ENCODE measurements at regions not wholly inside any gene's neighbourhood (a gene's known extent, or its start where the extent isn't known, plus 50 kb on each side); places are given as distances from the start of the nearest gene placed in this dataset.
A peak's percentile ranks its signal among the peaks of the same experiment; 100 is the strongest.
"Not testable (repeated sequence)": the region's sequence is repeated elsewhere in the genome, so short reads cannot be mapped to it uniquely, and the experiment has no call there.

DNA sequence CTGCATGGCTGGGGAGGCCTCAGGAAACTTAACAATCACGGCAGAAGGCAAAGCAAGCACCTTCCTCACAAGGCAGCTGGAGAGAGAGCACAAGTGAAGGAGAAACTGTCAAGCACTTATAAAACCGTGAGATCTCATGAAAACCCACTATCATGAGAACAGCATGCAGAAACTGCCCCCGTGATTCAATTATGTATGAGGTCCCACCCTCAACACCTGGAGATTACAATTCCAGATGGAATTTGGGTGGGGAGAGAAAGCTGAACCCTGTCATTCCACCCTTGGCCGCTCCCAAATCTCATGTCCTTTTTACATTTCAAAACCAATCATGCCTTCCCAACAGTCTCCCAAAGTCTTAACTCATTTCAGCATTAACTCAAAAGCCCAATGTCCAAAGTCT is 107.2 kb upstream of the ECI2 start:
- DNase-seq (ENCODE audit: low read depth in 4 of 4, low spot score in 3 of 4), result no peak

DNA sequence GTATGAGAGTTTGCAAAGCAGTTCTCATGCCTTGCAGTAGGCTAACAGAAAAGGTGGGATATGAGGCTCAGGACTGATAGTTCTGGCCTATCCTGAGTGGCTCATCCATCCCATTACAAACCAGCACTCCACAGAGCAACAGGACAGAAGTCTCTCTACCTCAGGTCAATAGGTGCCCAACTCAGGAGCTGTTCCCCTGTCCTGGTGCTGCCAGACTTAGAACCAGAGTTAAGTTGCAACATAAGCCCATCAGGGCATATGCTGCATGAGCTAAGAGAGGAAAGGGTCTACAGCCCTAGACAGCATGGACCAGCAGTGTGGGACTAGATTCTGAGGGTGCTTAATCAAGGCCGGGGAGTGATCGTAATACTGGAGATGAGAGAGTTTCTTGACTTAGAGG is 104.8 kb upstream of the ECI2 start:
- no peak for DNase-seq (ENCODE audit: low read depth in 4 of 4, low spot score in 3 of 4)

DNA sequence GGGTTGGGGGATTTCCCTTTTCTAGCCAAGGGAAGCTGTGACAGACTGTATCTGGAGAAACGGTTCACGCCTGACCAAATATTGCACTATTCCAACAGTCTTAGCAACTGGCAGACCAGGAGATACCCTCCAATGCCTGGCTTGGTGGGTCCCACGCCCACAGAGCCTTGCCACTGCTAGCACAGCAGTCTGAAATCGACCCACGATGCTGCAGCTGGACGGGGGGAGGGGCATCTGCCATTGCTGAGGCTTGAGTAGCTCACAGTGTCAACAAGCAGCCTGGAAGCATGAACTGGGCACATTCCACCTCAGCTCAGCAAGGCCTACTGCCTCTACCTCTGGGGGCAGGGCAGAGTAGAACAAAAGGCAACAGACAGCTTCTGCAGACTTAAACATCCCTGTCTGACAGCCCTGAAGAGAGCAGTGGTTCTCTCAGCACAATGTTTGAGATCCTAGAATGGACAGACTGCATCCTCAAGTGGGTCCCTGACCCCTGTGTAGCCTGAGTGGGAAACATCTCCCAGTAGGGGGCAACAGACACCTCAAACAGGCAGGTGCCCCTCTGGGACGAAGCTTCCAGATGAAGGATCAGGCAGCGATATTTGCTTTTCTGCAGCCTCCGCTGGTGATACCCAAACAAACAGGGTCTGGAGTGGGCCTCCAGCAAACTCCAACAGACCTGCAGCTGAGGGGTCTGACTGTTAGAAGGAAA is 89.9 kb upstream of the ECI2 start:
- DNase-seq (ENCODE audit: low read depth in 4 of 4, low spot score in 3 of 4), result no peak

DNA sequence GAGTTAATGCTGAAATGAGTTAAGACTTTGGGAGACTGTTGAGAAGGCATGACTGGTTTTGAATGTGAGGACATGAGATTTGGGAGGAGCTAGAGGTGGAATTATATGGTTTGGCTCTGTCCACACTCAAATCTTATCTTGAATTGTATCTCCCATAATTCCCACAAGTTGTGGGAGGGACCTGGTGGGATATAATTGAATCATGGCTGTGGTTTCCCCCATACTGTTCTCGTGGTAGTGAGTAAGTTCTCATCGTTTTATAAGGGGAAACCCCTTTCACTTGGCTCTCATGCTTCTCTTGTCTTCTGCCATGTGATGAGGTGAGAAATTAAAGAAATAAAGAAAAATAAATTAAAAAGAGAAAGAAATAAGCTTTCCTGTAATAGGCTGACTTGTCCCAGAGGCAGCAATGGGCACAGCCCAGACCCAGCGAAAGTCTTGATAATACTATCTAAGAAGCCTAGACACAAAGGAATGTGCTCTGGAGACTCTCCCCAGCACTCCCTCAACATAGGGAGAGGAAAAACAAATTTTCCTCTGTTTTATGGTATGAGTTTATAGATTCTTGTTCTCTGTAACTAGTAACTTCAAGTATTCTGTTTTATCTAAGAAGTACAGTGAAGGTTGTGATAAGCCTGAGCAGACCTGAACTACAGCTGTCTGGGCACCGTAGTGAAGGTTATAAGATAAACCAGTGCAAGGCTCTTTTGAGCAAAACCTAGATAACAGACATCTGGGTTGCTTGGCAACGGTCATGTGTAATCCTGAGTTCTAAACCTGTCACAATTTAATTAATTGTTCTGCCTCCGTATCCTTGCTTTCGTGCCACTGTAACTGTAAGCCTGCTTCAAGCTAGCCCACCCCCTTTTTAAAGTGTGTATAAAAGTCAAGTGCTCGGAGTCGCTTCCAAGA is 88.9 kb upstream of the ECI2 start:
- DNase-seq (ENCODE audit: low read depth in 4 of 4, low spot score in 3 of 4), result no peak

DNA sequence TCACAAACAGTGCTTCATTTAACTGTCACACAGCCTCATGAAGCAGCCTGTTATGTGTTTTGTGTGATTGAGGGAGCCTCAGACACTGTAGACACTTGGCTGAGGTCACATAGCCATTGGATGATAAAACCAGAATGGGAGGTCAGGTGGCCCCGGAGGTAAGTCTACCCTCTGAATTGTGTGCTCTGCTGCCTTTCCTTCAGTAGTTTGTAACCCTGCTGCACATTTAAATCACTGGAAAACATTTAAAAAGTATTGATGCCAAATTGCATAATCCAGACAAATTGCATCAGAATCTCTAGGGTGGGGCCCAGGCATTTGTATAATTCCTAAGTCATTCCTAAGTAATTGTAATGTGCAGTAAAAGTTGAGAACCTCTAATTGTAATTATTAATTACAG is 85.2 kb upstream of the ECI2 start:
- no peak for DNase-seq (ENCODE audit: low read depth in 4 of 4, low spot score in 3 of 4)

DNA sequence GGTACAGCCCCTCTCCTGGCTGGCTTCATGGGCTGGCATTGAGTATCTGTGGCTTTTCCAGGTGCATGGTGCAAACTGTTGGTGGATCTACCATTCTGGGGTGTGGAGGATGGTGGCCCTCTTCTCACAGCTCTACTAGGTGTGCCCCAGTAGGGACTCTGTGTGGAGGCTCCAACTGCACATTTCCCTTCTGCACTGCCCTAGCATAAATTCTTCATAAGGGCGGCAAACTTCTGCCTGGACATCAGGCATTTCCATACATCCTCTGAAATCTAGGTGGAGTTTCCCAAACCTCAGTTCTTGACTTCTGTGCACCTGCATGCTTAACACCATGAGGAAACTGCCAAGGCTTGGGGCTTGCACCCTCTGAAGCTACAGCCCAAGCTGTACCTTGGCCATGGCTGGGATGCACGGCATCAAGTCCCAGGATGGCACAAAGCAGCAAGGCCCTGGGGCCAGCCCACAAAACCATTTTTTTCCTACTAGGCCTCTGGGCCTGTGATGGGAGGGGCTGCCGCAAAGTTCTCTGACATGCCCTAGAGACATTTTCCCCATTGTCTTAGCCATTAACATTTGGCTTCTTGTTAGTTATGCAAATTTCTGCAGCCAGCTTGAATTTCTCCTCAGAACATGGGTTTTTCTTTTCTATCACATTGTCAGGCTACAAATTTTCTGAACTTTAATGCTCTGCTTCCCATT is 83.4 kb upstream of the ECI2 start:
- not testable (repeated sequence) for DNase-seq (ENCODE audit: low read depth in 4 of 4, low spot score in 3 of 4)

DNA sequence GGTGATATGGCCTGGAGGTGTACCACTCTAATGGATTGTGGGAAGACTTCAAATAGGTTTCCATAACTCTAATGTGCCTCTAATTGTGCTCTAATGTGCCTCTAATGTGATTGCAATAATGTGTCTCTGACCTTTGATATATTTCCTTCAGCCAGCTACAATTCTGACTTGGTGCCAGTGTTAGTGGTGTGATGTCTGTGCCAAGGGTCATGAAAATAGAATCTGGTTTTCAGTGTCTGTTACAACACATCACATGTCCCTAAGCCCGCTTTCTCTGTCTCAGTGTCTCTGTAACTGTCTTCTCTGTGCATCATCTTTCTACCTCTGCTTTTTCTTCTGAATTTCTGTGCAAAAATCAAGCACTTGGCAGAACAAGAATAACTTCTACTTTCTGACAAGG is 77.2 kb upstream of the ECI2 start:
- no peak for DNase-seq (ENCODE audit: low read depth in 4 of 4, low spot score in 3 of 4)

DNA sequence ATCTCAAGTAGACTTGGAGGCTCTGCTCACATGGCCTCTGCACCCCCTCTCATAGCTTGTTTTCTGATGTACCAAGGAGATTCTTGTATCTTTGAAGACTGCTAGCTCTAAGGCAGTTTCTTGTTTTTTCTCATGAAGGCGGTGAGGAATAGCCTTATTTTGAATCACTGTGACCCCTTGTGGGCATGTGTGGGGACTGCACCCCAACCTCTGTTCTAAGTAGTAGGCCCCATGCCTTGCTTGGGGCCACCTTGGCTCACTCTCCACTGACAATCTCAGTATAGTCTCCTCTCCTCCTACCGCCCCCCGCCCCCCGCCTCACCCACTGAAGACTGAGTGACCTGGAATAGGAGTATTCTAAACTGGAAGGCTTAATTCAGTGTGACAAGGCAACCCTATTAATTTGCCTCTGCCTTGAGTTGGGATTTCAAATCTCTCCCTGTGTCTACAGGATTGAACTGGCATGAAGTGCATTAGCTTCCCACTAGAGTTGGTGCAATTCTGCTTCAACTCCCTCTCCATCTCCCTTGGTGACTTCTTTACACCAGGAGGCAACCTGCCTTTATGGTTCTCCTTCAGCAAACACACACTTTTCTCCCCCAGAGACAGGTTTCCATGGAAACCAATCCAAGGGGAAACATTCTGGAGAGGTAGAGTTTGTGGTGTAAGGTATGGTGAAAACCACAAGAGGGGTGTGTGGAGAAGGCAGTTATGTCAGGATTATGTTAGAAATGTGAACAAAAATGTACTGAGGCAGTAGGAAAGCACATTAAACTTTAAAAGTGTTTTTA is 75.4 kb upstream of the ECI2 start:
- peak in 1 of 4 donors; percentile 10 for DNase-seq (ENCODE audit: low read depth in 4 of 4, low spot score in 3 of 4)

DNA sequence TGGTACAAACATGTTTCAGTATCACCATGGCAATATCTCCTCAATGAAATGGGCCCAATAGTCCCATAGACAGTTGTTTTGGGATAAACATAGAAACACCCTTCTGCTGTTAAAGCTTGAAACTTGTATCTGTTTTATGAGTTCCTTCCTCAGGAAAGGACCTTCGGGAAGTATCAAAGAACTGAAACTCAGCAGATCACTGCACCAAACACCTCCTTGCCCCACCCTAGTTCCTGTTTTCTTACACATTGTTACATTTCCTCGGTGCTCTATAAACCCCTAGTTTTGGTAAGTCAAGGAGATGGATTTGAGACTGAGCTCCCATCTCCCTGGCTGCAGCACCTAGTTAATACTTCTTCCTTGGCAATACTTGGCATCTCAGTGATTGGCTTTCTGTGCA is 73.8 kb upstream of the ECI2 start:
- no peak for DNase-seq (ENCODE audit: low read depth in 4 of 4, low spot score in 3 of 4)

DNA sequence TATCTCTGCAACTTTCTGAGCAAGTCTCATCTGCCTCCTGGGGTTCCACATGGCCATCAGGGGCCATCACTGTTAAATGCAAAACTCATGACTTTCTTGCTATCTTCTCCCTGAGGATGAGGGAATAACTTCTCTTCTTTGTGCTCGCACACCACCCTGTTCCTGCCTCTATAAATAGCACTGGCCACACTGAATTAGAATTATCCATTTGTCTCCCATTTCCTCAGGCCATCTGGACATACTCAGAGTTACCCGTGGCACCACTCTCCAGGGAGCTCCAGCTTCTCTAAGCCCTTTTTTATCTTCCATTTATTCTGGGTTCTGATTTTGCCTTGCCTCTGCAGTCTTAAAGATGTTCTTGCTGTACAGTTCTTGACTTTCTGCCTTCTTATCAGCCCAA is 72.8 kb upstream of the ECI2 start:
- DNase-seq (ENCODE audit: low read depth in 4 of 4, low spot score in 3 of 4), result no peak

DNA sequence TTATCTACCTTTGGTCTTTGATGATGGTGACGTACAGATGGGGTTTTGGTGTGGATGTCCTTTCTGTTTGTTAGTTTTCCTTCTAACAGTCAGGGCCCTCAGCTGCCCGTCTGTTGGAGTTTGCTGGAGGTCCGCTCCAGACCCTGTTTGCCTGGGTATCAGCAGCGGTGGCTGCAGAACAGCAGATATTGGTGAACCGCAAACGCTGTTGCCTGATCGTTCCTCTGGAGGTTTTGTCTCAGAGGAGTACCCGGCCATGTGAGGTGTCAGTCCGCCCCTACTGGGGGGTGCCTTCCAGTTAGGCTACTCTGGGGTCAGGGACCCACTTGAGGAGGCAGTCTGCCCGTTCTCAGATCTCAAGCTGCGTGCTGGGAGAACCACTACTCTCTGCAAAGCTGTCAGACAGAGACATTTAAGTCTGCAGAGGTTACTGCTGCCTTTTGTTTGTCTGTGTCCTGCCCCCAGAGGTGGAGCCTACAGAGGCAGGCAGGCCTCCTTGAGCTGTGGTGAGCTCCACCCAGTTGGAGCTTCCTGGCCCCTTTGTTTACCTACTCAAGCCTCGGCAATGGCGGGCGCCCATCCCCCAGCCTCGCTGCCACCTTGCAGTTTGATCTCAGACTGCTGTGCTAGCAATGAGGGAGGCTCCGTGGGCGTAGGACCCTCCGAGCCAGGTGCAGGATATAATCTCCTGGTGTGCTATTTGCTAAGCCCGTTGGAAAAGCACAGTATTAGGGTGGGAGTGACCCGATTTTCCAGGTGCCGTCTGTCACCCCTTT is 68.5 kb upstream of the ECI2 start:
- DNase-seq (ENCODE audit: low read depth in 4 of 4, low spot score in 3 of 4), result not testable (repeated sequence)

DNA sequence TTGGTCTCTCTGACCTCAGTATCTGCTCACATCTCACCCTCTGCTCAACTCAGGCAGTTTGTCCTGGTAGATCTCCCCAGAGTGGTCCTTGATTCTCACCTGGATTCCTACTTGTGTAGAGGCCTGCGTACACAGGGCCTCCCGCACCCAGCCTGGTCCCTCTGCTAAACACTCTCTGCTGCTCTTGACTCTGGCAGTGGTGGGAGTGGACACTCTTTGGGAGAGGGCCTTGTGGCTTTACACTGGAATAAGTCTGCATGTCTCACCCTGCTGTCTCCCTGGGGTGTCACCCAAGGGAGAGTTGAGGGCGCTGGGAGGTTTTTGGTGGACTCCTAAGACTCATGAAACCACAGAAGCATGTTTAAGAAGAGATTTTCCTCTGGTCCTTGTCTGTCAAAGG is 57.3 kb upstream of the ECI2 start:
- no peak for DNase-seq (ENCODE audit: low read depth in 4 of 4, low spot score in 3 of 4)

DNA sequence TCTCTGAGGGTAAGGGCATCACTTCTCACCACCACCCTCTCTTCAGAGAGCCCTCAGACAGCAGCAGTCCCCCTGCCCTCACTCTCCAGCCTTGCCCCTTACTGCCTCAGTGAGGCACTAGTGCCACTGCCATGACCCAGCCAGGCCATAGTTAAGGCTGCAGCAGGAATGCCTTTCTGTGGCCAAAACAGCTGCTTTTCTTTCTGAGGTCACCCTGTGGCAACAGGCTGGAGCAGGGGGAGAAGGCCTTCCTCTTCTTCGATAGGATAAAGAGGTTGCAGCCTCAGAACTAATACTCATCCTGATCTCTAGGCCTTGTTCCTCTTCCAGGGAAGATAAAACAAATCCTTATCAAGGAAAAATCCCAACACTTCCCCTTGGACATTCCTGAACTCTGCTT is 56.8 kb upstream of the ECI2 start:
- DNase-seq (ENCODE audit: low read depth in 4 of 4, low spot score in 3 of 4), result no peak

DNA sequence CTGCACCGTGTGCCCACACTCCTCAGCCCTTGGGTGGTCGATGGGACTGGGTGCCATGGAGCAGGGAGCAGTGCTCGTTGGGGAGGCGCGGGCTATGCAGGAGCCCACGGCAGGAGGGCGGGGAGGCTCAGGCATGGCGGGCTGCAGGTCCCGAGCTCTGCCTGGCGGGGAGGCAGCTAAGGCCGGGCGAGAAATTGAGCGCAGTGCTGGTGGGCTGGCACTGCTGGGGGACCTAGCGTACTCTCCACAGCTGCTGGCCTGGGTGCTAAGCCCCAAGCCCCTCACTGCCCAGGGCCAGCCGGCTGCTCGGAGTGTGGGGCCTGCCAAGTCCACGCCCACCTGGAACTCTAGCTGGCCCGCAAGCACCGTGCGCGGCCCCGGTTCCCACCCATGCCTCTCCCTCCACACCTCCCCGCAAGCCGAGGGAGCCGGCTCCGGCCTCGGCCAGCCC is 55.9 kb upstream of the ECI2 start:
- no peak for DNase-seq (ENCODE audit: low read depth in 4 of 4, low spot score in 3 of 4)

DNA sequence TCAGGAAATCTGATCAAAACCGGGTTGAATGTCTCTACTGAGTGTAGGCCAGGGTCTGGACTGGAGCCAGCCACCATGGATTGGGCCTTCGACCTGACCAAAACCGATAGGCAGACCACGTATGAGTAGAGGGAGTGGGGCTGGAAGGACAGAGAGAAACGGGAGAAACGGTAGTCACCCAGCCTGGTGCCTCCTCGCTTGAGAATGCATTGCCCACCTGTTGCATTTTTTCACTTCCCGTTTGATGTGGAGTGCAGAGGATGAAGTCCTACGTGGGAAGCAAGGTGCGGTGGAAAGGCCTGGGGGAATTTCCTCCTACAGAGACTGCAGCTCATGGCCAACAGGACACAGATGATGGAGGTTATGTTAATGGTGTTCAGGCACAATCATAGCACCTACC is 53.9 kb upstream of the ECI2 start:
- DNase-seq (ENCODE audit: low read depth in 4 of 4, low spot score in 3 of 4), result no peak

DNA sequence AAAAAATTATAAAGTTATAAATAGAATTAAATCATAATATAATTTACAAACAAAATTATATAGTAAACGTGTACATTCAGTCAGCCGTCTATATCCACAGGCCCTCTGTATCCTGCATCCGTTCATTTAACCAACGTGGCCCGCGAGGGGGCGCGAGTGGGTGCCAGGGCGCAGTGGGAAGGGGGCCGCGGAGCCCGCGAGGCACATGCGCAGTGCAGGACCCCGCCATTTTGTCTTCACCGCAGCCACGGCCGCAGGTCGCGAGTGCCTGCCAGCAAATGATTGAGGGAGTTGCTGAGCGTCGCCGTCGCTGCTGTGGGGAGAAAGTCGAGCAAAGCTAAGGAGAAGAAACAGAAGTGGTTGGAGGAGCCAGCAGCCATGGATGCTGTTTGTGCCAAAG is 53.4 kb upstream of the ECI2 start:
- no peak for DNase-seq (ENCODE audit: low read depth in 4 of 4, low spot score in 3 of 4)

DNA sequence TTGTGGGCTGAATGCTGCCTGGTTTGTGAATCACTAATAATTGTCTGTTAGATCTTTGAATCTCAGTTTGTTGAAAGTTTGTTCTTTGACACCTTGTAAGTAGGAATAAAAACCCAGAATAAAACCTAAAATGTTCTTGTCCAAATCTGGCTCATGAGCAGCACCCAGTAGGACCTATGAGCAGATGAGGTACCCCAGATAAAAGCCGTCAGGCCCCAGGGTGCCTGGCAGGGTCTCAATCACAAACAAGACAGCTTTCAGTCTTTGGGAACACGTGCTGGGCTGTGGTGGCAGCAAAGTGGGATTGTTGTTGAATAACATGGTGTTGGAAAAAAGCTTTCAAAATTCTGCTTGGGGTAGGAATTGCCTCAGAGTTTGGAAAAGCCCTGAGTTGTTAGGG is 52.1 kb upstream of the ECI2 start:
- no peak for DNase-seq (ENCODE audit: low read depth in 4 of 4, low spot score in 3 of 4)

DNA sequence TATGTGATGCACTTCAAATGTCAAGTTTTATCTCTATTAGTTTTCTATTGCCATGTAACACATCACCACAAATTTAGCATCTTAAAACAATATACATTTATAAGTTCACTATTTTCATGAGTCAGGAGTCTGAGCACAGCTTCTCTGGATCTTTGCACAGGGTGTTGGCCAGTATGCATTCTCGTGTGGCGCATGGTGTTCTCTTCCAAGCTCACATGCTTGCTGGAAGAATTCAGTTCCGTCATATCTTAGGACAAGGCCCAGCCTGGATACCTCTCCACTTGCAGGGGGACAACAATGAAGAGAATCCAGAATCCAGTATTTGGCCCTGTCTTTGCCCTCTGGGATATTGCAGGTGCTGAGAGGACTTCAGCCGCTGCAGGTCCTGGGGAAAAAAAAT is 51.0 kb upstream of the ECI2 start:
- no peak for DNase-seq (ENCODE audit: low read depth in 4 of 4, low spot score in 3 of 4)

DNA sequence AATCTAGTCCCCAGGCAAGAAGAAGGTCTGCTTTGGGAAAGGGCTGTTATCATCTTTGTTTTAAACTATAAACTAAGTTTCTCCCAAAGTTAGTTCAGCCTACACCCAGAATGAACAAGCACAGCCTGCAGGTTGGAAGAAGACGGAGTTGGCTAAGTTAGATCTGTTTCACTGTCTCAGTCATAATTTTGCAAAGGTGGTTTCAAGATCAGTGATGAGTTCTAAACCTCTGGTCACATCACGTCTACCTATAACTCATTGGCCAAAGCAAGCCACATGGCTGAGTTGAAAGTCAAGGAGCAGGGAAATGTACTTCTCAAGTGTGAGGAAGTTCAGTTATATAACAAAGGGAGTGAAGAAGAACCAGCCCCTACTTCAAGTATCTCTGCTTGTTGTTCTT is 50.5 kb upstream of the ECI2 start:
- no peak for DNase-seq (ENCODE audit: low read depth in 4 of 4, low spot score in 3 of 4)

DNA sequence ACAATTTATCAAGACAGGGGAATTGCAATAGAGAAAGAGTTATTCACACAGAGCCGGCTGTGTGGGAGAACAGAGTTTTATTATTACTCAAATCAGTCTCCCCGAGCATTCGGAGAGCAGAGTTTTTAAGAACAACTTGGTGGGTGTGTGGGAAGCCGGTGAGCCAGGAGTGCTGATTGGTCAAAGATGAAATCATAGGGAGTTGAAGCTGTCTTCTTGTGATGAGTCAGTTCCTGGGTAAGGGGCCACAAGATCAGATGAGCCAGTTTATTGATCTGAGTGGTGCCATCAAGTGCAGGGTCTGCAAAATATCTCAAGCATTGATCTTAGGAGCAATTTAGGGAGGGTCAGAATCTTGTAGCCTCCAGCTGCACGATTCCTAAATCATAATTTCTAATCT is 50.0 kb upstream of the ECI2 start:
- no peak for DNase-seq (ENCODE audit: low read depth in 4 of 4, low spot score in 3 of 4)

All from left renal pelvis (tissue), 4 donors.